Left renal cortex interstitium (tissue), 4 donors: ENCODE measurements at regions not wholly inside any gene's neighbourhood (a gene's known extent, or its start where the extent isn't known, plus 50 kb on each side); places are given as distances from the start of the nearest gene placed in this dataset.

Experiments used
- DNase-seq, 4 donors: peaks; one replicate each; pipeline ENCODE4 v3.0.0-alpha.2; 2013; ENCODE audit warnings: low read depth in 4 of 4, low spot score in 2 of 4, missing footprints in 1 of 4

DNA sequence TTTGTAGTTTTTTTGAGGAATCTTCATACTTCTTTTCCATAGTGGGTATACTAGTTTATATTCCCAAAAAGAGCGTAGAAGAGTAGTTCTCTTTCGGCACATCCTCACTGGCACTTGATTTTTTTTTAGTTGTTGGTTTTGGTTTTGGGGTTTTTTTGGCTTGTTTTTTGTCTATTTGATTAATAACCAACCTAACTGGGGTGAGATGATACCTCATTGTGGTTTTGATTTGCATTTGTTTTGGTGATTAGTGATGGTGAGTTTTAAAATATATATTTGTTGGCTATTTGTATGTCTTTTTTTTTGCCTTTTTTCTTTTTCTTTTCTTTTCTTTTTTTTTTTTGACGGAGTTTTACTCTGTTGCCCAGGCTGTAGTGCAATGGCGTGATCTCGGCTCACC, 69.7 kb upstream of the BTG1 start:
- DNase-seq, result no peak

DNA sequence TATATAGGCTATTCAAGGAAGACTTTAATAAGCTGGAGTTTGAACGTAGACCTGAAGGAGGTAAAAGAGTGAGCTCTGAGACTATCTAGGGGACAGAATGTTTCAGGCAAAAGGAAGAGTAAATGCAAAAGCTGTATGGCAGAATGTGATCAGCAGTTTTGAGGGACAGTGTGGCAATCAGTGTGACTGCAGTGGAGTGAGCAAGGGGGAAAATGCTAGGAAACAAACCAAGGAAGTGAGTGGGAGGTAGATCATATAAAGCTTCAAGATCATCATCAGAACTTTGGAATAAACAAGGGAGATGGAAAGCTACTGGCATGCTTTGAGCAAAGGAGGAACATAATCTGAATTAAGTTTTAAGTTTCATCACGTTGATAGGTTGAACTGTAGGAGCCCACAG, 67.5 kb upstream of the BTG1 start:
- no peak for DNase-seq

DNA sequence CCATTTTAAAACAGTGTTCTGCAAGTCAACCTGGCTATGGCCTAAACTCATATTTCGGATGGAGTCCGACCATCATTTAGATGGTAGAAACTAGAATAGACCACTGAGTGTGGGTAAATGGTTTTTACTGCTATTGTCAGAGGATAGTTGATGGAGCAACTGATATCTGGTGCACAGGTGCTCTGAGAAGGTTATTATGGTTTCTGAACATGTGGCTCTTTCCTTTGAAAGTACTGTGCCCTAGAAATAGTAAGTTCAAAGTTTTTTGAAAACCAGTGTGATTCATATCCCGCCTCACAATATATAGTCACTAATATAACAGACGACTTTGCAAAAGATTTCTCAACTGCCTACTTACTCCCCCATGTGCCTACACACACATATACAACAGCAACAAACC, 64.4 kb upstream of the BTG1 start:
- DNase-seq, result no peak

DNA sequence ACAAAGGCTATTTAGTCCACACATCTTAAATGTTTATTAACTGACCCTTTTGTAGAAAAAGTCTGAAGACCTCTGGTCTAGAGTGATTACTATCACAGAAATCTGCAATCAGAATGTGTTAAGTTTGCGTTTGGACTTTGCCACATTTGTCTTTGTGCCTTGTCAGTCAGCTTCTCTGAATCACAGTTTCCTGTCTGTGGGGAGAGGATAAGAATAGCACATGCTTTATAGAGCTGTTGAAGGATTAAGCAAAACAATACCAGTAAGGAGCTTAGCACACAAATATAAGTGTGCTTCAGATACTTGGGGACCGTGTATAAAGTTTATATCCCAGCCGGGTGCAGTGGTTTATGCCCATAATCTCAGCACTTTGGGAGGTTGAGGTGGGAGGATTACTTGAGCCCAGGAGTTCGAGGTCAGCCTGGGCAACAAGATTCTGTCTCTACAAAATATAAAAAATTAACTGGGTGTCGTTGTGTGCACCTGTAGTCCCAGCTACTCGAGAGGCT, 63.0 kb upstream of the BTG1 start:
- no peak for DNase-seq

DNA sequence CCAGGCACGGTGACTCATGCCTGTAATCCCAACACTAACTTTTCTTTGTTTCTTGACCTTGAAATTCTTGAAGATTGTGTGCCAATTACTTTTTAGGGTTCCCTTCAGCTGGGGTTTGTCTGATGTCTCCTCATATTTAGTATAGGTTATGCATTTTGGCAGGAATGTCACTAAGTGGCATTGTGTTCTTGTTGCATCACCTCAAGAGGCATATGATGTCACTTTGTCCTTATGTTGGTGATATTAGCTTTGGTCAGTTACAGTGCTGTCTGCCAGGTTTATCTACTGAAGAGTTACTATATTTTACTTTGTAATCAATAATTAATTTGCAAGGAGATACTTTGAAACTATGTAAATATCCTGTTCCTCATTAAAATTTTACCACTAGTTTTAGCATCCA, 61.0 kb upstream of the BTG1 start:
- DNase-seq, result no peak

DNA sequence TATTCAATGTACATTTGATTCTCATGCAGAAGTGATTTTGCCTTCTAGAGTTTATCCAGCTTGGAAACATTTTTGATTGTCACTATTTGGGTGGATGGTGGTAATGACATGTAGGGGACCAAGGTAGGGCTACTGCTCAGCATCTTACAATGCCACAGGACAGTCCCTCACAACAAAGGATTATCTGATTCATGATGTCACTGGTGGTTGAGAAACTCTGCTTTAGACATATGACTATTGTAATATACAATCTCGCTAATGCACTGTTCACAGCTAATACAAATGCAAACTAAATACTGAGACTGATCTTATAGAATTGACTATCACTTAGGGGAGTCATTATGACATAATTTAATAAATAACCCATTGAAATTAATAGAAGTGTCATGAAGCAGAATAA, 60.4 kb upstream of the BTG1 start:
- no peak for DNase-seq

- DNase-seq, result no peak
Measured at GRCh38 chr12:92199819-92200576, 54.4 kb upstream of the BTG1 start.

DNA sequence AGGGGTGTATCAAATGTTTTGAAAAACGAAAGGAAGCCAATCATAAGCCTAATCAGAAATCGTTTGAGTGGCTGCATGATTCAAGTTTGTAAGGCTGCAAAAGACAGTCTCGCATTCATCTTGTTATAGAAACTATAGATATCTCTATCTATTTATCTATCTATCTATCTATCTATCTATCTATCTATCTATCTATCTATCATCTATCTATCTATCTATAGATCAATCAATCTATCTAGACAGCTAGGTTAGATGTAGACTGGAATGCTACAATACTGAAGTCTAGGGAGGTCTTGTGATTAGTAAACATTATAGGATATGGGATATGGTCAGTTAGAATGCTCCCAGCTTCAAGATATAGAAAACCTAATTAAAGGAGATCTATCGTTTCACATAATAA, 52.2 kb upstream of the BTG1 start:
- no peak for DNase-seq

DNA sequence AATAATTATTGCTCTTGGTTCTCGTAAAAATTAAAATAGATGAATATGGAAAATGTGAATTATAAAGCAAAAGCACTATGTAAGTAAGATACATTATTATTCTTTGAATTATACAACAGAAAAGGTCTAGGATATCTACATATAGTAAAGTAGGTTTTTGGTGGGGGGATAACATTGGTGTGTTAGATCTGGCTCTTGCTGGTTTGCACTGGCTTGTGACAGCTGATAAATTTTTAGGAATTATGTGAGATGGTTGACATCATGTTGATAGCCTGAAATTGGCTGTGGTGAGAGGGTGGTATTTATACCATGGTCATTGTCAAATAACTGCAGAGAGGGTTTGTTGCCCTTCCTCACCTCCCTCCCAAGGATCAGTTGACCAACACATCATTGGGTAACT, 50.7 kb upstream of the BTG1 start:
- DNase-seq, result no peak
